NCI-H1092 (cell line): ENCODE measurements at regions not wholly inside any gene's neighbourhood (a gene's known extent, or its start where the extent isn't known, plus 50 kb on each side); places are given as distances from the start of the nearest gene placed in this dataset.

Experiments used
- DNase-seq: peaks from one replicate; lab custom pipeline; 2025; lab: John Stamatoyannopoulos, UW

DNA sequence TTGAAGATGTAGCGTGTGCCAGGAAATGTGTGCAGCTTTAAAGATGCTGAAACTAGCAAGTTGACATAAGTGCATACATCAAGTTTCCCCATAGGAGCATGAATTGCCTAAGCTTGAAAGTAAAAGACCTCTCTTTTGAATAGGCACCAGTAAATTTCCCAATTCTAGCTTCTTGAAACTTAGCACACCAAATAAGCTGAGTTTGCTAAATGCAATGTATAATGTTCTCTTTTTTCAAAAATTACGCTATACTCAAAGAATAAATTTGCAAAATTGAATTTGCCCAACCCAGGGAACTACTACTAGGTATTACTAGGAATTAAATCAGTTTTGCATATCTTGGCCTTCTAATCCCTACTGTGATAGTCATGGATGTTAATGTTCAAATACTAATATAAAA is 923.9 kb upstream of the LCORL start:
- no peak for DNase-seq

DNA sequence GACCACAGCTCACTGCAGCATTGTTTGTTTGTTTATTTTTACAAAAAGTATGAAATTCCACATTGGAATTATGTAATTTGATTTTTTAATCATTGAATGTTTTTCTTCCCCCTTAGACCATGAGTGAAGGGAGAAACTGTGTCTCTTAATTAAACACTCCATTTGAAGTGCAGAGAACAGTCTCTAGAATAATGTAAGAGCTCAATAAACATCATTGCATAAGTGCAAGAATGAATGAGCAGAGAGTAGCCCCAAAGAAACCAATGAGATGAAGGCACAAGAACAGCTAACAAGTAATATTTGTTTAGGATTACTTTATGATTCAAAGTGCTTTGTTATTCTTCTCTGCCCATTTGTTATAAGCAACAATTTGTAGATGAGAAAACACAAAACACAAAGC is 921.3 kb upstream of the LCORL start:
- DNase-seq: no peak

DNA sequence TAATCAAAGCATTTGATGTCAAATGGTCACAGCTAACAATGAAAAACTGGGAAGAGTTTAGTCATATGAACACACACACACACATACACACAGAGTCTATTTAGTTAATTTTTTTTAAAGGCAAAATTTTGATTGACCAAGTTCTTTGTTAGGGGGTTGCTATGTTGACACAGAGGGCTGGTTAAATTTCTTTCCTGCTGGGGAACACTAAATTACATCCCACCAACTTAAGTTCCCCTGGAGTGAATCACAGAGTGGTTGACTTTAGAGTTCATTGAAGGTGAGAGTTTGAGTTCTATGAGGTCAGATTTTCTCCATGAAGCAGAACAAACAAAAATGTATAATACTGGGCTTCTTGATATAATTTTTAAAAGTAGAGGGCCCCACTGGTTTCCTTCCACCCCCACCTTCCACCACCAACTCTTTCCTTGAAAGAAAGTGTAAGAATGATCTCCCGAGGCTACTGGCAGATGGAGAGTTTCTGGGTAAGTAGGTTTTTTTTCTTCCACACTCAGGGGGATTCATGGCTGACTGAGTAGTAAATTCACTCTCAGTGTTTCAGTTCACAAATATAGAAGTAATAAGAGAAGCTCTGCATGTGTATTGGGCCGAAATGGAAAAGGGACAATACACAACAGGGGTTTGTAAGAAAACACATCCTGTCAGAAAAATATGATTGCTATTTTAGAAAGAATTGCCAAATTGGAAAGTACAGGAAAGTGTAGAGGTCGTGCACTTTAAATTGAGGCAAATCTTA is 917.0 kb upstream of the LCORL start:
- no peak for DNase-seq

DNA sequence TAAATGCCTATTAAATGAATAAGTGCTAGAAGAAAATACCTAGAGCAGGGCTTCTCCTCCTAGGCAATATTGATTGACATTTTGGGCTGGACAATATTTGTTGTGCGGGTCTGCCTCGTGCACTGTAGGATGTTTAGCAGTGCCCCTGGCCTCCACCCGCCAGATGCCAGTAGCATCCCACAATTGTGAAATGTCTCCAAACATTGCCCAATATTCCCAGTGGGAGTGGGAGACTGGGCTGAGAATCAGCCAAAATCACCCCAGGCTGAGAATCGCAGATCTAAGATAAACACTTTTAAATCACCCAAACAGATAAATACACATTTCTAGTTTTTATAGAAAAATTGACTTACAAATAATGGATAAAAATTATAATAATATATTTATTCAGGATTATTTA is 916.2 kb upstream of the LCORL start:
- no peak for DNase-seq

DNA sequence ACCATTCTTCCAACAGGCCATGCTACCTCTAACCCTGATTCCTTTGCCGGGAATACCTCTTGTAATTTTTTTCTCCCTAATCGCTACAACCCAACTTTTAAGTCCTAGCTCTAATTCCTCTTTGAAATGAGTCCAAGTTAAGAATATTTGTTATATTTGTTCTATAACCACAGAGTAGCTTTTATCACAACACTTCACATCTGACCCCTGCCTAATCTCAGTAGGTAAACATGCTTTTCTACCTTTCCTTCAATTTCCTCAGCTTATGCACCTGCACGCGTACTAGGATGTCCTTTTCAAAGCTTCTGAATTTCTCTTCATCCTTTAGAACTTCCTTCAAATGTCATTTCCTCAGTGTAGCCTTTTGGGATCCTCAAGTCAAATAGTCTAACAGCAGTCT is 915.5 kb upstream of the LCORL start:
- DNase-seq: no peak

DNA sequence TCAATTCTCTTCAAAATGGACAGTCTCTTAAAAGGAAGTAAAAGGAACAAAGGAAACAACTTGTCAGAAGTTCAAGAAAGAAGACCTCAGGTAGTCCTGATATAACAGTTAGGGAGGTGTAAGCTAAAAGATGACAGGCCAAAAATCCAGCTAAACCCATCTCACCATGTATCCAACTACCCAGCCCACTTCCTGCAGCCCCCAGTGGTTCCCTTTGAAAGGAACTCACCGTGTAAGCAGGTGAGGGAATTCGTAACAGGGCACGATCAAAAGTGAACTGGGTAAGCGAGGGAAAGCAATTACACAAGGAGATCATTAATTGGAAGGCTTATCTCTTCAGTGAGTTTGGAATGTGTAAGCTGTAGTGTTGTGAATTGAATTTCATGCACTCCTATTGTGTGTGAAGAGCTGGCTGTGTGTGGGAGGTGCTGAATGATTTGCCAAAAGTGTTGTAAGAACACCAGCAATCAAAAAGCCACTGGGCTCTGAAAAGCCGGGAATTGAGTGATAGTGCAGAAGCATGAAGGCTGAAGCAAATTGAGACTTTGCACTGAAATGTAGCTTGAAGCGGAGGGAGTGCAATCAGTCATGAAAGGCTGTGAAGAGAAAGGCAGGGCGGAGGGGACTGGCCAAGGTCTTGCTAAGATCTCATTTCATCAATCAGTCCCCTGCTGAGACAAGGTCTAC is 914.2 kb upstream of the LCORL start:
- no peak for DNase-seq

DNA sequence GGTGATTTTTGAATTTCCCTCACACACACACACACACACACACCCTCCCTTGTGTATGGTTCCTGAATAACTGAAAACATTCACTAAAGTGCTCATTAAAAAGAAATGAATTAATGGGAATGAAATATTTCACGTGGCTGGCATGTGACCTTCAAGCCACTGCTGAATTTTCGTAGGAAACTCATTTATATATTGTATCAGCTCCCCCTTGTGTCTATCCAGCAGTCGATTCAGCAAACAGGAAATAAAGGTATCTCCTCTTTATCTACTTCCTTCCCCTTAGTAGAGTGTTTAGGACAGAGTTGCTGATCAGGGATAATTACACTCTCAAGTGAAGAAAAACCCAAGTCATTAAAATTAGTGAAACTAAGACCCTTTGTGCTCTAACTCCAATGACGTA is 912.6 kb upstream of the LCORL start:
- peak; percentile 3 for DNase-seq

DNA sequence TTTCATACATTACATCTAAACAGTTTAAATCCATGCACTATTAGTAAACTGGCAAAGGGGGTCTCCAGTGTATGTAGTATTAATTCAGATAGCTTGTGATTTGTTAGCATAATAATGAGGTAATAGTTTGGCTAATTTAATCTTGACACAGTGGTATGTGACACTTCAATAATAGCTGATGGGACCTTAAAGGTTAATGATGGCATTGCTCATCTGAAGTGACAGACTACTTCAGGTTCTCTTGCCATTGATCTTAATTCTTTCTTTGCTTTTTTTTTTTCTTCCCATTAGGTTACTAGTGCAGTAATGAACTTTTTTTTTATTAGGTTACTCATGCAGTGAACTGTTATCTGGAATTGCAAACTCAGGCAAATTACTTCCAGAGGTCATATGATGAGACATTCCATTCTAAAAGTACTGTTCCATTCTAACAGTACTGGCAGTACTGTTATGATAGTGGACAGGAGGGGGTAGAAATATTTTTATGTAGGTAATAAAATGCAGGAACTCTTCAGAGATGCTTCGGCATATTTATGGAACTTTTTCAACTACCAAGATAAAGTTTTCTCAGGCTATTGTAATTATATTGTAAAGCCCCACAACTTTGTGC is 911.3 kb upstream of the LCORL start:
- DNase-seq: no peak

DNA sequence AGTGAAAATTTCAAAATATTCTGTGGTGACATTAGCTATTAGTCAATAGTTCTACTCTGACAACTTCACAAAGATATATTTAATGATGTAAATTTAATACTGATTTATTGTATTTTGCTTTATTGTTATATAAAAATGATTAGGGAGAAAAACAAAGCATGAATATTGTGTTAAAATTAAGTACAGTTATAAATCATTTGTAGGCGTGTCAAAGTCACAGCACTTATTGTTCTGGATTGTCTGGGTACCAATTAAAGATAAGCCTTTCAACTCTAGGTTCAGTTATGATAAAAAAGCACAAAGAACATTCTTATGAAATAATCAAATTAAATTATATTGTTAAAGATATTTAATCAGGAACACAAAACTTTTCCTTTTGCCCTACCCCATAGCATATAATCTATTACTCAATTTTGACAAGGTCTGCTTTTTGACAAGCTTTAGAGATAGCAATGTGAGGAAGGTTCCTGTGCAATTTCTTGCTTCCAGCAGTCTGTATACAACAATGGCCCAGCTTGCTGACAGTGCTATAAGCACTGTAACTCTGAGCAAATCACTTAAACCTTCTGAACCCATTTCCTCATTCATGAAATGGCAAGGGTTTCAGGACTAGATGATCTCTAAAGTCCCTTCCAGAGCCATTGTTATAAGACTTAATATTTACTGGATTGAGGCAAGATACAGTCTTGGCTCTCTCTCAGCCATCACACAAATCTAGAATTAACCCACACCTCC is 910.3 kb upstream of the LCORL start:
- DNase-seq: no peak

DNA sequence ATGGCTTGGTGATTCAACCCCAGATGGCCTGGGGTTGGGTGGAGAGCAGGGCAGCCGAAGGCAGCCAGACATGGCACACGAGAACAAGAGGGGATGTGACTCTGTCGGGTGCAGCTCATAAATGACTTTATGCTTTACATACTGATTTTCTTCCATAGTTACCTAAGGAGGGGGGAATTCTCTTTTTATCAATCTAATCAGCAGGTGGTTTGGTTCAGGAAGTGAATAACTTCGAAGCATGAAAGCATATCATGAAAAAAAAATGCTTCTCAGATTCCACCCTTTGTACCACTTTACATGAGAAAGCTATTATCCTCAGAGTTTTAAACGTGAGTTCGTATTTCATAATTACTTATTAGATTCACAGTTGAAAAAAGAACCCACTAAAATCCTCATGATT is 908.9 kb upstream of the LCORL start:
- no peak for DNase-seq

DNA sequence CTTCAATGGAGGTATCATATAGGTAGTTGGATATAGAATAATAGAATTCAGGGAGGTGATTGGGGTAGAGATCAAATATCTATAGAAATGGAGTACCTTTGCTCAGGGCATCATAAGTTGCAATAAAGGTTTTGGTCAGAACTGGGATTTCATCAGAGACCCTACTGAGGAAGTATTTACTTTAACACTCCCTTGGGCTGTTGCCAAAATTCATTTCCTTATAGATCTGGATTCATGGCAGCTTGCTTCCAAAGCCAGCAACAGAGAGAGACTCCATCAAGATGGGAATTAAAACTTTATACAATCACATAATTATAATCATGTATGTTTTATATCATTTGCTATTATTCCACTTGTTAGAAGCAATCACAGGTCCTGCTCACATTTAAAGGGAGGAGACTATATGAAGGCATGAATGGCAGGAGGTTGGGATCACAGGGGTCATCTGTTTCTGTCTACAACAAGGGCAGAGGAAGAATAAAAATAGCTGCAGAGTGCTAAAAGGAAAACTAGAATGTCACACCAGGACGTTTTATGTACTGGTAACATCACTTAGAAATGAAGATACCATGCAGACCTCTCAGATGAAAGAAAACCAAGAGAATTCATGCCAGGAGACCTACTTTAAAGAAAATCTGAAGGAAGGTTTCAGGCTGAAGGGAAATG is 902.1 kb upstream of the LCORL start:
- DNase-seq: no peak

DNA sequence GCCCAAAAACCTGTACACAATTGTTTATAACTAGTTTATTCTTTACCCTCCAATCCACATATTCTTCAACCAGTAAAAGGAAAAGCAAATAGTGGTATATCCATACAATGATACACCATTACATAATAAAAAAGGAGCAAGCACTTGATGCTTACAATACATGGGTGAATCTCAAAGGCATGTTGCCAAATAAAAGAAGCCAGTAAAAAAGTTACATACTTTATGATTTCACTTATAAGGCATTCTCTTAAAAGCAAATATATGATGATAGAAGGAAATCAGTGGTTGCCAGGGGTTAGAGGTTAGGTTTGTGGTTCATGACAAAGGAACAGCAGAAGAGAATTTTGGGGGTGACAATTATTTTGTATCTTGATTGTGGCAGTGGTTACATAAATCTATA is 896.1 kb upstream of the LCORL start:
- no peak for DNase-seq

DNA sequence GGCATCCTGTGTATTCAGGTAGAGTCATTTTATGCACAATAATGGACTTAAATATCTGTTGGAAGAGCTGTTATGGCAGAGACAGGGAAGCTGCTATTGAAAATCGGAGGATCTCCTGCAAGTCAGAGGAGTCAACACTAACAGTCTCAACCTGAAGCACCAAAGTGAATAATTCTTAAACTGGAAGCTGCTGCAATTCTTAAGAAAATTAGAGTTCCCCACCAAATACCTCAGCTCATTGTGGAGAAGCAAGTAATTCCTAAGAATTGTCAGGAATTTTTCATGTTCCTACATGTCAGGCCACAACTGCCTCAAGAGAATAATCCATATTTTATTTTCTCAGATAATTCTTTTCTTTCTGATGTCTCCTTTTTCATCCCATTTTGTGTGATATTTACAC is 892.6 kb upstream of the LCORL start:
- DNase-seq: no peak

DNA sequence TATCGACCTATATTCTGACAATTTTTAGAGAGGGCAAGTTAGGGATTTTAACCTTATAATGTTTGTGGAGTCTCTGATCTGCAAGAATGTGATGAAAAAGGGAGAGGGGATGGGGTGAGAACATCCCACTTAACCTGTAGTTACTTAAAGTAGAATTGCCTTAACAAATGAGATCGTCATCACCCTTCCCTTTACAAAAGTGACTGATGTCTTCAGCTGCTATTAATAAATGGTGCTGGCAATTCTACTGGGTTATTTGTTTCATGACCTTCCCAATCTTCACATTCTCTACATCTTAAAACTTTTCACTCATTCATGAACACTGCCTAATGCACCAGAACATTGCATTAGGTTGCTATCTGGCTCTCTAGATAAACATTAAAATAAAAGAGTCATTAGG is 873.4 kb upstream of the LCORL start:
- no peak for DNase-seq

DNA sequence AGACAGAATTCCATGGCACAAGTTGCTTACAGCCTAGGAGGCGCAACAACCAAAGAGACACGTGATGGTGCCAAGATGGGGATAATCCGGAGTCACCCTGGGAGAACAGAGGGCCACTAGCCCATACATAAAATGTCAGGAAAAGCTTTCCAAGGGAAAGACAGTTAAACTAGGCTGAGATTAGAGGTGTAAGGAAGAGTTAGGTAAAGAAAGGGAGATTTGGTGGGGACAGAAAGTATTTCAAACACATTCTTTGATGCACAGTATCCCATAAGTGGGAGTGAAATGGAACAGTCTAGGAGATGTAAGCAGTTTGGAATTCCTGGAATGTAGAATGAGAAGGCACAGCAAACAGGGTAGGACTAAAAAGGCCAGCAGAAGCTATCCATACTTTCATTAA is 860.9 kb upstream of the LCORL start:
- no peak for DNase-seq

DNA sequence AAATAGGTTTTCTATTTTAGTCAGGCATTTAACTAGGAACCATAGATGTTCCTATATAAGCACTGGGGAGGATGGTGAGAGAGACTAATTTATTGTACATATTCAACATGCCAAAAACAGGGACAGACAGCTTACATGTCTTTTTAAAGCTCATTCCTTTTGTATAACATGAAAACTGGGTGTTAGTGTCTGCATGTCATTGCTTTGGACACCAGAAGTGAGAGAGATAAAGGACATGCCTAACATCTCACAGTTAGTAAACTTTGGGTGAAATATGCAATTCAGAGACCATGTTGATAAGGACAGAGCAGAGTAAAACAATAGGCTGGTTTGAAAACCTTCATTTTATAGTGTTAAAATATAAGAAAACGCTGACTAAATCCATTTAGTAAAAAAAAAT is 860.0 kb upstream of the LCORL start:
- DNase-seq: no peak

DNA sequence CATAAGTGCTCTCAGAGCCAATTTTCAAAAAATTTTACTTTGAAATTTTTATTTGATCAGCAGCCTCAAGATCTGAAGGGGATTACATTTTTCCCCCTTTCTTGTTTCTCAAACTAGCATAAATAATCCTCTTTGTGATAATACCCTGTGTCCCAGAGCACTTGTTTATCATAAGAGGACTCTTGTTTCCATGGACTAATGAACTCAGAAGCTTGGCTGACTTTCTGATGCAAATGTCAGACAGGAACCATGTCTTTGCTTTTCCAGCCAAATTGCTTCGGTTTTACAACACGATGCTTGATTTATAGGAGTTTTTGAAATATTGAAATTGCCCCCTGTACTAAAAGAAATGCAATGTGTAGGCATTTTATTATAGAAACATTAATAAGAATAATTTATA is 859.3 kb upstream of the LCORL start:
- no peak for DNase-seq

DNA sequence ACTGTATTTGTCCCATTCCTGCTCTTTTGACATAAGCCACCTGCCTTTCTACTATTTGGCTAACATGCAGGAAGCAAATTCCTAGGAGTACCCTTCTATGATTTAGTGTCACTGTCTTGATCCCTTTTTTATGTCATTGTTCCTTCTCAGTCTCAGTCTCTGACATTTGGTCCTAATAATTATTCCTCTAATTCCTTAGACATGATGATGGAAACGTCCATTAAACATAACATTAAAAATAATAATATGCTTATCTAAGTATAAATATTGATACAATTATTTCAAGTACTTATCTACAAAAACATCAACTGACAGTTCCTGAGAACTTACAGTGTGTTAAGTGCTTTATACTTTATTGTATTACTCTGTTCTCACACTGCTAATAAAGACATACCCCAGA is 857.0 kb upstream of the LCORL start:
- DNase-seq: no peak

DNA sequence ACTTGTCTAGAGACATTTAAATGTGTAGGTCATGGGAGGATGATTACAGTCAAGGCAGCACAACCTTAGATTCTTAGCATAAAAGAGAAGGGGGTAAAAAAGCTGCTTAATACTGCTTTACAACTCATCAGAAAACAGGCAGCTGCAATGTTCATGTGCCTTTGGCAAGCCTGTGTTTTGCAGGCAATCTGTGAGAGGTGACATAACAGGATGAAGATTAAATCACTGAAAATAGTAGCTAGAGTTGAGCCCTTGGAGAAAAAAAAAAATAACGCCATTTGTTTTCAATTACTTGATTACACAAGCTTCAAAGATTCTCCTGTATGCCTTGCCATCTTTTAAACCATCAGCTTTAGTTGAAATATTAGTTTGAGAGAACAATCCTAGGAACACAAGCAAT is 847.6 kb upstream of the LCORL start:
- no peak for DNase-seq

DNA sequence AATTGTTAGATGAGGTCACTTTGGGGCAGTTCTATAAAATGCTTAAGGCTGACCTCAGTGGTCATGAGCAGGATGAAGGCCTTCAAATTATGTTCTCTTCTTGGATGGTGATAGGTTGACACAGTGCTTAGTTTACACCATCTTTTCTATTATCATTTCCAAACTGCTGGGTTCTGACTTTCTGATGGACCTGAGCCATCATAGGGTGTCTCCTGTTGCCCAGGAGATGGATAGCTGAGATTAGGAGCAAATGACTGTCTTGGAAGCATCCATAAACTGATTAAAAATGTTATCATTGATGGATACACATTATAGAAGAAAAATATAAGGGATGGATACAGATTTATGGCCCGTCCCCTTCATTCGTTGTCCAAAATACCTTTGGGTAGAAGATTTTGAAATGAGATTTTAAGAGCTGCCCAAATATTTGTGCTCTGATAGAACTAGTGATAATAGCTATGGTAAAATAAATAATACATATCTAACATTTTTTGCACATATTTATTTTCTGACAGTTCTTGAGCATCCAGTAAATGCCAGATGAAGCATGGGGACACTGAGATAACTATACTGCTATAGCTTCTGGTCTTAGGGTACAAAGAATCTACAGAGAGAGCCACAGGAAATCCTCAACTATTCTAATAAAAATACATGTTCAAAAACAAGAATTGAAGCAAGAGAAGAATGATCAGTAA is 839.4 kb upstream of the LCORL start:
- no peak for DNase-seq

DNA sequence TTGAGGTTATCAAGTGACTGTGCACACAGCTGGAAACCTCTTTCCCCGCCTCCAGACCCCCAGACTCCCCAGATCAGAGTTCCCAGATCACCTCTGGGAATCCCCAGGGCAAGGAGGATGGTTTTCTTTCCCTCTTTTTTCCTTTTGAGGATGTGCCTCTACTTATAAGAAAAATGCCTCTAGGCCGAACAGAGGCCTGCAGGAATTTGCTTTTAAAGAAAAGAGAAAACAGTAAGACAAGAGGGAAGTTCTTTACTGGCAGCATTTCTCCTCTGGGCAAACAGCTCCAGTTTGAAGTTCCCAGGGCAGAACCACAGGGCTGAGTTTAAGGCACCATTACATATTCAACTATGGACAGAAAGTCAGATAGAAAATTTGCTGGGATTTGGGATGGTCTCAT is 837.9 kb upstream of the LCORL start:
- no peak for DNase-seq
